ENCODE measurements at regions not wholly inside any gene's neighbourhood (a gene's known extent, or its start where the extent isn't known, plus 50 kb on each side); places are given as distances from the start of the nearest gene placed in this dataset.
"Not testable (repeated sequence)": the region's sequence is repeated elsewhere in the genome, so short reads cannot be mapped to it uniquely, and the experiment has no call there.

GRCh38 chr3:15872807-15873206, 75.0 kb upstream of the ANKRD28 start:
- no peaks in the 10 kb centered on the region for H3K4me1 Mint-ChIP-seq (ENCODE audit: low read depth)
- H3K36me3 Mint-ChIP-seq (ENCODE audit: low read depth): no peaks in the 10 kb centered on the region
- TF ChIP-seq CTCF (IDR thresholded peaks at IDR 0.05): no peak
- no peaks in the 10 kb centered on the region for H3K27me3 Mint-ChIP-seq (ENCODE audit: low read depth)
- H3K4me3 Mint-ChIP-seq (ENCODE audit: unreplicated experiment): no peak overlapping the region
- DNase-seq (ENCODE audit: low spot score): no peak
- no peak overlapping the region for H3K27ac Mint-ChIP-seq (ENCODE audit: unreplicated experiment)
- peaks cover 6% of the 10 kb centered on the region for H3K9me3 Mint-ChIP-seq (ENCODE audit: low read depth)

DNA sequence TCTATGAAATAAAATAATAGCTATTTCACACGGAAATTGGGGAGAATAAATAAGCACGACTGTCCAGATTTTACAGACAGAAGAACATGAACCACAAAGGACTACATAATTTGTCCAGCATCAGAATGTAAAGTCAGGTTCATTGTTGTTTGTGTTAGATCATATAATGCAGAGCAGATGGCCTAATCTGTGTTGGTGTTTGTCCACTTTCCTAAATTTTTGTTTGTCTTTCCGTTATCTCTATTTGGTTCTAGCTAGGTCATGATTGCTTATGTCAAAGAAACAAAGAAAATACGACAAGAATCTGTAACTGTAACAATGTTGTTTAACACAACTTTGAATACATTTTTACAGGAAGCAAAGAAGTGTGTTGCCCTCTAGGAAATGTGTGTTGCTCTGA, 75.6 kb upstream of the ANKRD28 start:
- no peaks in the 10 kb centered on the region for H3K36me3 Mint-ChIP-seq (ENCODE audit: low read depth)
- no peak for TF ChIP-seq CTCF (IDR thresholded peaks at IDR 0.05)
- H3K4me1 Mint-ChIP-seq (ENCODE audit: low read depth): no peaks in the 10 kb centered on the region
- peaks cover 6% of the 10 kb centered on the region for H3K9me3 Mint-ChIP-seq (ENCODE audit: low read depth)
- H3K27ac Mint-ChIP-seq (ENCODE audit: unreplicated experiment): no peak overlapping the region
- H3K4me3 Mint-ChIP-seq (ENCODE audit: unreplicated experiment): no peak overlapping the region
- DNase-seq (ENCODE audit: low spot score): no peak
- no peaks in the 10 kb centered on the region for H3K27me3 Mint-ChIP-seq (ENCODE audit: low read depth)

DNA sequence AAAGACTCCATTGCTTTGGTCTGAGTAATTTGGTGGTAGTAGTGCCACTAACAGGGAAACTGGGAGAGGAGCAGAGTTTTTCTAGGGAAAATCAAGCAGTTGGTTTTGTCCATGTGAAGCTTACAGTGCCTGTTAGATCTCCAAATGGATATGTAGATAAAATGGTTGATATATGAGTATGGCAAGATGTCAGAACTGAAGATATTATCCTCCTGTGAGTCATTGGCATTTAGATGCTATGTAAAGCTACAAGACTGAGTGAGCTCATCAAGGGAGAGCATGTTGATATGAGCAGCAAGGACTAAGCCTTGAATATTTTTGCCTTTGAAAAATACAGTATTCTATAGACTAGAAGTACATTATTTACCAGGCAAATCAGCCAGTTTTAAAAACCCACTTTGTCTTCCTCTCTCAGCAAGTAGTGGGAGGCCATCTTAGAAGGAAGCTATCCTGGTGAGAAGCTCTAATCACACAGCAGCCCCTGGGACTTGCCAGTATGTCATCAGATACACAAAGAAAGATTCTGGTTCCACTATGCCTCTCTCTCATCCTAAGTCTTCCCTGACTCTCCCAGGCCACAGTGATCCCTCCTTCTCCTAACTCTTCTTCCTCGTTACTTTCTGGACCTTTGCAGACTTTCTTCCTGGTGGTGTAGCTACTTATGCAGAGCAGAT, 77.4 kb upstream of the ANKRD28 start:
- Mint-ChIP-seq H3K27ac (ENCODE audit: unreplicated experiment) (no peak overlapping the region), H3K9me3 (ENCODE audit: low read depth) (peaks cover 6% of the 10 kb centered on the region), H3K27me3 (ENCODE audit: low read depth) (no peaks in the 10 kb centered on the region), H3K36me3 (ENCODE audit: low read depth) (no peaks in the 10 kb centered on the region), H3K4me3 (ENCODE audit: unreplicated experiment) (no peak overlapping the region), H3K4me1 (ENCODE audit: low read depth) (no peaks in the 10 kb centered on the region)
- DNase-seq (ENCODE audit: low spot score): no peak
- TF ChIP-seq CTCF (IDR thresholded peaks at IDR 0.05): no peak

DNA sequence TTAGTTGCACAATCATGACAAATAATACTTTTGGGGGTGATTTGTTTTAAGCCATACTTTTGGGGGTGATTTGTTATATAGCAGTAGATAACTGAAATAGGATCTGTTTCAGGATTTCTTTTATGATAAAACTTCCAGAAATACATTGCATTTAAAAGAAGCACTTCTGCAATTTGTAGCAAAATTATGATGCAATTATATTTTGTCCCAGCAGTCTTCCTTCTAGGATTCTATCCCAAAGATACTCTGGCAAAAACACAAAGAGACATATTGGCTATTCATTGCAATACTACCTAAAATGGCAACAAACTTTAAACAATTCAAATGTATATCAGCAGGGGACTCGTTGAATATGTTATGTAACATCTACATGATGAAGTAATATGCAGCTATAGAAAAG, 78.9 kb upstream of the ANKRD28 start:
- Mint-ChIP-seq H3K27ac (ENCODE audit: unreplicated experiment) (no peak overlapping the region), H3K4me3 (ENCODE audit: unreplicated experiment) (no peak overlapping the region), H3K9me3 (ENCODE audit: low read depth) (no peaks in the 10 kb centered on the region), H3K4me1 (ENCODE audit: low read depth) (no peaks in the 10 kb centered on the region), H3K27me3 (ENCODE audit: low read depth) (no peaks in the 10 kb centered on the region), H3K36me3 (ENCODE audit: low read depth) (no peaks in the 10 kb centered on the region)
- TF ChIP-seq CTCF (IDR thresholded peaks at IDR 0.05): no peak
- no peak for DNase-seq (ENCODE audit: low spot score)

DNA sequence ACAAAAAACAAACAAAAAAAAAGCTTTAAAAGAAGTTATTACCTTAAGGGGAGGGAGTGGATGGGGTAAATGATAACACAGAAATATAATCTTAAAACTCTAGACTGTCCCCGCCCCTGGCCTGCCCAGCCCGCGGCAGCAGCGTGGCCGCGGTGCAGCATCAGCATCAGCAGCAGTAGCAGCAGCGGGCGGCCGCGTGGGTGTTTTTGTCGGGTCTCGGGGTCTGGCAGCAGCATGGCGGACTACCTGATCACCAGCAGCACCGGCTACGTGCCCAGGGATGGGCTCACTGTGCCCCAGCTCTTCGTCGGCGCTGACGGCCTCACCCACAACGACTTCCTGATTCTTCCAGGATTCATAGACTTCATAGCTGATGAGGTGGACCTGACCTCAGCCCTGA, 80.0 kb upstream of the ANKRD28 start:
- DNase-seq (ENCODE audit: low spot score): no peak
- no peaks in the 10 kb centered on the region for H3K4me1 Mint-ChIP-seq (ENCODE audit: low read depth)
- no peaks in the 10 kb centered on the region for H3K27me3 Mint-ChIP-seq (ENCODE audit: low read depth)
- no peaks in the 10 kb centered on the region for H3K36me3 Mint-ChIP-seq (ENCODE audit: low read depth)
- H3K4me3 Mint-ChIP-seq (ENCODE audit: unreplicated experiment): no peak overlapping the region
- H3K27ac Mint-ChIP-seq (ENCODE audit: unreplicated experiment): no peak overlapping the region
- TF ChIP-seq CTCF (IDR thresholded peaks at IDR 0.05): no peak
- H3K9me3 Mint-ChIP-seq (ENCODE audit: low read depth): no peaks in the 10 kb centered on the region

DNA sequence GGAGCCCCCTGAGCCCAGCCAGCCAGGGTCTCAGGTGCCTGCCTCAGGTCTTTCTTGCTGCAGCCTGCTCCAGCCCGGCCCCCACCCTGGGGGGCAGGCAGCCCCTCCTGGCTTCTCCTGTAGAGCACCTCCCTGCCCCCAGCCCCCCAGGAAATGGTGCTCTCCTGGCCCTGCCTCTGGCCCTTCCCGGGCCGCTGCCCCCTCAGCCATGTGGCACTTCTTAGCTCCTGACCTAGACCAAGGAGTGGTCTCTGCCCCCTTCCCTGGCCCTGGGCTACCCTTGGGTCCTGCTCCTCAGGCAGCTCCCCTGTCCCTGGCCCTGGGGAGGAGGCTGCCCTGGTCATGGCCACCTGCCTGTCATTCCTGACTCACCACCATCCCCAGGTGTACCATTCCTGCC, 82.0 kb upstream of the ANKRD28 start:
- not testable (repeated sequence) for H3K4me1 Mint-ChIP-seq (ENCODE audit: low read depth); DNase-seq (ENCODE audit: low spot score); H3K4me3 Mint-ChIP-seq (ENCODE audit: unreplicated experiment); H3K27ac Mint-ChIP-seq (ENCODE audit: unreplicated experiment); H3K9me3 Mint-ChIP-seq (ENCODE audit: low read depth); H3K36me3 Mint-ChIP-seq (ENCODE audit: low read depth); H3K27me3 Mint-ChIP-seq (ENCODE audit: low read depth)

All from chondrocyte (in vitro differentiated cells).